Ishikawa (cell line): ENCODE measurements at regions not wholly inside any gene's neighbourhood (a gene's known extent, or its start where the extent isn't known, plus 50 kb on each side); places are given as distances from the start of the nearest gene placed in this dataset.

Experiments
- CEBPB ChIP-seq: IDR thresholded peaks from 2 replicates; pipeline ENCODE4 v1.6.1; 2012
- CREB1 ChIP-seq: IDR thresholded peaks from 2 replicates; pipeline ENCODE4 v1.6.1; 2012; ENCODE audit warnings: low read depth
- EGR1 ChIP-seq: IDR thresholded peaks from 2 replicates; pipeline ENCODE4 v1.6.1; 2012
- EP300 ChIP-seq: IDR thresholded peaks from 2 replicates; pipeline ENCODE4 v1.6.1; 2012; ENCODE audit warnings: borderline replicate concordance
- FOXM1 ChIP-seq: IDR thresholded peaks from 2 replicates; pipeline ENCODE4 v1.6.1; 2012; ENCODE audit warnings: low read depth, borderline replicate concordance
- NFIC ChIP-seq: IDR thresholded peaks from 2 replicates; pipeline ENCODE4 v1.6.1; 2012
- RAD21 ChIP-seq: IDR thresholded peaks from 2 replicates; pipeline ENCODE4 v1.6.1; 2012; ENCODE audit warnings: low read depth
- TAF1 ChIP-seq: IDR thresholded peaks from 2 replicates; pipeline ENCODE4 v1.6.1; 2012; ENCODE audit warnings: low read depth, mild to moderate bottlenecking
- TCF12 ChIP-seq: IDR thresholded peaks from 2 replicates; pipeline ENCODE4 v1.6.1; 2012; ENCODE audit warnings: low read depth
- TEAD4 ChIP-seq: IDR thresholded peaks from 2 replicates; pipeline ENCODE4 v1.6.1; 2012
- YY1 ChIP-seq: IDR thresholded peaks from 2 replicates; pipeline ENCODE4 v1.6.1; 2012; ENCODE audit warnings: low read depth
- ZBTB7A ChIP-seq: IDR thresholded peaks from 2 replicates; pipeline ENCODE4 v1.6.1; 2012; ENCODE audit warnings: low read depth
- TF ChIP-seq, protein P1 (sequence below): IDR thresholded peaks from 2 replicates; pipeline ENCODE4 v1.6.1; 2012
- TF ChIP-seq, protein P2 (sequence below): IDR thresholded peaks from 2 replicates; pipeline ENCODE4 v1.6.1; 2012; ENCODE audit warnings: low read depth, mild to moderate bottlenecking
- TF ChIP-seq, protein P3 (sequence below): IDR thresholded peaks from 2 replicates; pipeline ENCODE4 v1.6.1; 2012

DNA sequence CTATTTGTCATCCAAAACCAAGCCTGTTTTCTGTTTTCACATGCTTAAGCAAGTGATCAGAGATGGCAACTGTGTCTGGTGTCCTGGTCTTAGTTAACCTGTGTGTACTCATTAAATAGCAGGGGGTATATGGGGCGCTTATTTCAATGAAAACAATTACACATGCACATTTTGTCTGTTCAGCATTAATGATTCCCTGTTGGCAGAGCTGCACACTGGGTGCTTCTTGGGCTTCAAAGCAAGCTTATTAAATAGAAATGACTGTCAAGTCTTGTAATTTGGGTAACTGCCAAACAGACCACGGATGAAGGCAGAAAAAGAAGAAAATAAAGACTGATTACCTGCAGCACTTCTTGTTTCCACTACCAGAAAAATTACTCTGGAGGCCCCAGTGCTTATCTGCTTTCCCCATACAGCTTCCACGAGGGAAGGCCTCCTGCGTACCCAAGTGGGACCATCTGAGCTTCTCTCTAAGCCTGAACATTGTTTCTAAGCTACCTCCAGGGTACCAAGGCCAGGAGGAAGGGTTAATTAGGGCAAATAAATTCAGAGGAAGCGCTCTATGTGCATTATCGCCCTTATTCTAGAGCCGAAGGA lies 107.2 kb upstream of the TBL1X start:
- no peak for TF ChIP-seq EGR1
- TF ChIP-seq ZBTB7A, result no peak
- TF ChIP-seq, protein P1, sequence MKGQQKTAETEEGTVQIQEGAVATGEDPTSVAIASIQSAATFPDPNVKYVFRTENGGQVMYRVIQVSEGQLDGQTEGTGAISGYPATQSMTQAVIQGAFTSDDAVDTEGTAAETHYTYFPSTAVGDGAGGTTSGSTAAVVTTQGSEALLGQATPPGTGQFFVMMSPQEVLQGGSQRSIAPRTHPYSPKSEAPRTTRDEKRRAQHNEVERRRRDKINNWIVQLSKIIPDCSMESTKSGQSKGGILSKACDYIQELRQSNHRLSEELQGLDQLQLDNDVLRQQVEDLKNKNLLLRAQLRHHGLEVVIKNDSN, result no peak
- TF ChIP-seq CEBPB, result no peak
- no peak for TF ChIP-seq YY1
- TF ChIP-seq TCF12, result no peak
- no peak for TF ChIP-seq CREB1
- TF ChIP-seq FOXM1, result no peak
- no peak for TF ChIP-seq RAD21

DNA sequence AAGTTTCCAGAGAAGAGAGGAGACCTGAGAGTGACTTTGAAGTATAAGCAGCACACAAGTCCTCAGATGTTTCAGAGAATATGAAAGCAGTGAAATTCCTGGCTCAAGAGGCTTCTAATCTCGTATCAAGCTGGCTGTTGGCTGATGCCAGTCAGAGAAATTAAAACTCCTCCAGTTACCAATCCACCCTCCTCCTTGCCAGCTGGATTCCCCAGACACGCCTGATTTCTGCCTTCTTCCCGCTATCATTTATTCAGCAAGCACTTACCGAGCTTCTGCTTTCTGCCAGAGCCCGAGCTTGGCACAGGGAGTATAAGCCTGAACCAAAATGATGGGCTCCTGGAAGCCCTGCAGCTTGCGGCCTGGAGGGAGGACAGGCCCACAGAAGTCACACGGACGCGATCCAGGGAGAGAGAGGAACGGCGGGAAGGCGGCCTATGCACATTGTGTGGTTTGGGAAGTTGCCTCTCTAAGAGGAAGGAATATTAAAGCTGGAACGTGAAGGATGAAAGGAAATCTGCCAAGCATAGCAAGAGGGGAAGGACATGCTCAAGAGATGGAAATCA lies 102.4 kb upstream of the TBL1X start:
- no peak for TF ChIP-seq NFIC
- TF ChIP-seq RAD21, result no peak
- no peak for TF ChIP-seq FOXM1
- no peak for TF ChIP-seq TCF12
- TF ChIP-seq YY1, result no peak
- no peak for TF ChIP-seq CREB1
- TF ChIP-seq EGR1, result no peak
- TF ChIP-seq, protein P2, sequence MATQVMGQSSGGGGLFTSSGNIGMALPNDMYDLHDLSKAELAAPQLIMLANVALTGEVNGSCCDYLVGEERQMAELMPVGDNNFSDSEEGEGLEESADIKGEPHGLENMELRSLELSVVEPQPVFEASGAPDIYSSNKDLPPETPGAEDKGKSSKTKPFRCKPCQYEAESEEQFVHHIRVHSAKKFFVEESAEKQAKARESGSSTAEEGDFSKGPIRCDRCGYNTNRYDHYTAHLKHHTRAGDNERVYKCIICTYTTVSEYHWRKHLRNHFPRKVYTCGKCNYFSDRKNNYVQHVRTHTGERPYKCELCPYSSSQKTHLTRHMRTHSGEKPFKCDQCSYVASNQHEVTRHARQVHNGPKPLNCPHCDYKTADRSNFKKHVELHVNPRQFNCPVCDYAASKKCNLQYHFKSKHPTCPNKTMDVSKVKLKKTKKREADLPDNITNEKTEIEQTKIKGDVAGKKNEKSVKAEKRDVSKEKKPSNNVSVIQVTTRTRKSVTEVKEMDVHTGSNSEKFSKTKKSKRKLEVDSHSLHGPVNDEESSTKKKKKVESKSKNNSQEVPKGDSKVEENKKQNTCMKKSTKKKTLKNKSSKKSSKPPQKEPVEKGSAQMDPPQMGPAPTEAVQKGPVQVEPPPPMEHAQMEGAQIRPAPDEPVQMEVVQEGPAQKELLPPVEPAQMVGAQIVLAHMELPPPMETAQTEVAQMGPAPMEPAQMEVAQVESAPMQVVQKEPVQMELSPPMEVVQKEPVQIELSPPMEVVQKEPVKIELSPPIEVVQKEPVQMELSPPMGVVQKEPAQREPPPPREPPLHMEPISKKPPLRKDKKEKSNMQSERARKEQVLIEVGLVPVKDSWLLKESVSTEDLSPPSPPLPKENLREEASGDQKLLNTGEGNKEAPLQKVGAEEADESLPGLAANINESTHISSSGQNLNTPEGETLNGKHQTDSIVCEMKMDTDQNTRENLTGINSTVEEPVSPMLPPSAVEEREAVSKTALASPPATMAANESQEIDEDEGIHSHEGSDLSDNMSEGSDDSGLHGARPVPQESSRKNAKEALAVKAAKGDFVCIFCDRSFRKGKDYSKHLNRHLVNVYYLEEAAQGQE, result no peak
- TF ChIP-seq, protein P1, result no peak
- no peak for TF ChIP-seq CEBPB
- no peak for TF ChIP-seq TEAD4
- no peak for TF ChIP-seq EP300
- TF ChIP-seq, protein P3, sequence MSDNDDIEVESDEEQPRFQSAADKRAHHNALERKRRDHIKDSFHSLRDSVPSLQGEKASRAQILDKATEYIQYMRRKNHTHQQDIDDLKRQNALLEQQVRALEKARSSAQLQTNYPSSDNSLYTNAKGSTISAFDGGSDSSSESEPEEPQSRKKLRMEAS, result no peak
- no peak for TF ChIP-seq ZBTB7A
- no peak for TF ChIP-seq TAF1

DNA sequence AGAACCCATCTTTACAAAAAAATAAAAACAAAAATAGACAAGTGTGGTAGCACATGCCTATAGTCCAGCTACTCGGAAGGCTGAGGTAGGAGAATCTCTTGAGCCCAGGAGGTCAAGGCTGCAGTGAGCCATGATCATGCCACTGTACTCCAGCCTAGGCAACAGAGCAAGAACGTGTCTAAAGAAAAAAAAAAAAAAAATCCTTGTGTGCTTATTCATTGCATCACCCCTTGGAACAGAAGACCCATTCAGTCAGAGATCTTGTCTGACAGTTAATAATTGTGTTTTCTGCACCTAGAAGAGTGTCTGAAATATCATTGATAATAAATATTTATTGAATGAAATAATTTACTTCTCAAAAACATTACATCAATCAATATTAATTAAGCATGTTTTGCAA lies 97.4 kb upstream of the TBL1X start:
- TF ChIP-seq EGR1 (no peak), RAD21 (no peak), CEBPB (no peak), TCF12 (no peak), EP300 (no peak), ZBTB7A (no peak), CREB1 (no peak)
- TF ChIP-seq, protein P2, result no peak
- TF ChIP-seq, protein P3, result no peak

DNA sequence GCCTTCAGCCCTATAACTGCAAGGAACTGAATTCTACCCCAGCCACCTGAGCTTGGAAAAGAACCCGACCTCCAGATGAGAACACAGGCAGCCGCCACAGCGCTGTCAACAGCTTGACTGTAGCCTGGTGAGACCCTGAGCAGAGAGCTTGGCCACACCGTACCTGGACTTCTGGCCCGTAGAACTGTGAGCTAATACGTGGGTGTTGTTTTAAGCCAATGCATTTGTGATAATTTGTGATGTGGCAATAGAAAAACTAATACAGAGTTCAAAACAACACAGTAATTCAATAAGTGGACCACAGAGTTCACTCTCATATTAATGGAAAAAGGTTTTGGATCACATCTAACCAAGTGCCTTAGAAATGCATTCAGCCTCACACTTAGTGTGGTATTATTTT lies 96.6 kb upstream of the TBL1X start:
- TF ChIP-seq, protein P1, result no peak
- TF ChIP-seq, protein P3, result no peak
- TF ChIP-seq TCF12 (no peak), EP300 (no peak), CEBPB (no peak), NFIC (no peak), EGR1 (no peak), FOXM1 (no peak), YY1 (no peak), RAD21 (no peak), ZBTB7A (no peak), CREB1 (no peak), TEAD4 (no peak), TAF1 (no peak)
- TF ChIP-seq, protein P2, result no peak
